ENCODE measurements at regions not wholly inside any gene's neighbourhood (a gene's known extent, or its start where the extent isn't known, plus 50 kb on each side); places are given as distances from the start of the nearest gene placed in this dataset.

DNA sequence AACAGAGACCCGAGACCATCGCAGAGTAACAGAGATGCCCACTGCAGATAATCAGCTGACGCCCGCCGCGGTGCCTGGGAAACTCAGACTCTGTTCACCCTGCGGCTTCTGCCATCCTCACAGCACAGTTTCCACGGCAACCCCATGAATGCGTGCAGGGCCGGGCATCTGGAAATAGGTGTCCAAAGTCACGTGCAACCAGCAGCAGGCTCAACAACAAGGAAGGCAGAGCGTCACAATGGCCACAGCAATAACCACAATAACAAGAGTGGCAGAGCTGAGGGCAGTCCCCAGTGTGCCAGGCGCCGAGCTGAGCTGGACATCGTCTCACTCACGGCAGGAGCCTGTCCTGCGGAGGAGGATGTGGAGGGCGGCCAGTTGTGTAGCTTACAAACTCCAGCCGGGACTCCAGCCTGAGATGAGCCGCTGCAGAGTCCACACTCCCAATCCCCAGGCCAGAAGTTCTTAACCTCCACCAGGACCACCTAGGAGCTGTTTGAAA is 102.0 kb downstream of the CRYAA start:
- TF ChIP-seq EP300 (IDR thresholded peaks at IDR 0.05), result no peak
- no peak for TF ChIP-seq POLR2A (IDR thresholded peaks at IDR 0.05)
- no peak for TF ChIP-seq CTCF (IDR thresholded peaks at IDR 0.05)
- no peak overlapping the region for H3K4me3 ChIP-seq
- WGBS, 2 donors, result 66 to 72% methylated on average over 15 to 16 of the region's 20 CpGs
- peaks cover 0 to 10% of the 10 kb centered on the region in 2 donors for H3K27me3 ChIP-seq
- no peak for DNase-seq (ENCODE audit: low spot score in 2 of 2)
- H3K36me3 ChIP-seq, result no peaks in the 10 kb centered on the region
- H3K9me3 ChIP-seq, result no peaks in the 10 kb centered on the region
- H3K4me1 ChIP-seq, result peaks cover 0 to 36% (median 0%) of the 10 kb centered on the region in 4 donors
- H3K27ac ChIP-seq, result peak overlapping the region in 1 of 4 donors; percentile 9

DNA sequence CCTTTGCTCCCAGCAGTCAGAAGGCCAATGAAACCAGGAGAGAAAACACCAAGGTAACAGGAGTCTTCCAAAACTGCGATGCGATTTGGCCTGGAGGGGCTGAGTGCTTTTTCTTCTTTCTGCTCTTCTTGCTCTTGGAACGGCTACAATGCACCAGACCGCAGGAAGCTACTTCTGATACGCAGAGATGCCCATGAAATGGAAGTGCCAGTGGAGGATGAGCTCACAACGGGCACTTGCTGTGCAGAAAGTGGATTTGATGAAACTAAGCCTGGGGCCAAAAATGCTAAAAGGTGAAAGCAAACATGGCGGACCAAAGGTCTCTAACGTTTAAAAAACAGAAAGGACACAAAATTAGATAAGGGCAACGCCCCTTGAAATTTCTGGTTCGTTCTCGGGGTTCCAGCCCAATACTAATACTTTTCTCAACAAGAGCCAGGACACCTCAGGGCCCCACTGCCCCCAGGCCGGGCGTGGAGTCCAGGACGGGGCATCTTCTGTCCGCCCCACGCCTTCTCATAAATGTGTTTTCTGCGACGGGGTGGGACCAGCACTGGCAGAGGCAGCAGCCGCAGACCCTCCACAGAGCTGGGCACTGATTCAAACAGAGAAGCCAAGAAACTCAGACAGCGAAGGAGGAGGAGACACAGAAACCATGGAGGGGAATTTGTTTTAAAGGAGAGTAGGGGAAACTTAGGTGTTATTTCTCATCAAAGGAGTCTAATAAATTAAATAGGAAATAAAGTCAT is 101.3 kb downstream of the CRYAA start:
- no peak for DNase-seq (ENCODE audit: low spot score in 2 of 2)
- no peak overlapping the region for H3K4me3 ChIP-seq
- peaks cover 0 to 10% of the 10 kb centered on the region in 2 donors for H3K27me3 ChIP-seq
- no peaks in the 10 kb centered on the region for H3K36me3 ChIP-seq
- H3K4me1 ChIP-seq, result peaks cover 0 to 36% (median 0%) of the 10 kb centered on the region in 4 donors
- 65 to 75% methylated on average over 20 of the region's 20 CpGs for WGBS, 2 donors
- H3K27ac ChIP-seq, result peak overlapping the region in 1 of 4 donors; percentile 25
- TF ChIP-seq EP300 (IDR thresholded peaks at IDR 0.05) (no peak), CTCF (IDR thresholded peaks at IDR 0.05) (no peak), POLR2A (IDR thresholded peaks at IDR 0.05) (no peak)
- H3K9me3 ChIP-seq, result no peaks in the 10 kb centered on the region

DNA sequence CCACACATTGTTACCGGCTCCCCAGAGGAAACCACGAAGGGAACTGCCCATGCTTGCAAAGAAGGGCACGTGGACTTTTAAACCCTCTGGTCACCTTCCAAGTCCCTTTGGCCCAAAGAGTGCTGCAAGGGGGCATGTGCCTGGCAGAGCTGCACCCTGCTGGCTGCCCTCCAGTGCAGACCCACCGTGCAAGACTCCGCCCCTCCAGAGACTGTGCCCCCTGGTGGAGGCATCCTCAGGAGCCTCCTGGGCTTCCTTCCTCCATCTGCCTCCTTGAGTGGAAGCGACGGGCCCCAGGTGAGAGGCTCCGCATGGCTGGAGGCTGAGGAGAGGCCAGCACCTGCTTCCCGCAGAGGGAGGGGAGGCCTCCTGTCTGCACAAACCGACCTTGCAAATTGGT is 100.6 kb downstream of the CRYAA start:
- no peaks in the 10 kb centered on the region for H3K9me3 ChIP-seq
- no peak overlapping the region for H3K4me3 ChIP-seq
- peaks cover 0 to 29% (median 0%) of the 10 kb centered on the region in 4 donors for H3K4me1 ChIP-seq
- H3K27ac ChIP-seq, result peak overlapping the region in 1 of 4 donors; percentile 25
- H3K36me3 ChIP-seq, result no peaks in the 10 kb centered on the region
- no peak for DNase-seq (ENCODE audit: low spot score in 2 of 2)
- H3K27me3 ChIP-seq, result peaks cover 0 to 3% of the 10 kb centered on the region in 2 donors
- WGBS, 2 donors, result 65 to 67% methylated on average over 3 to 10 of the region's 10 CpGs
- TF ChIP-seq POLR2A (IDR thresholded peaks at IDR 0.05) (no peak), CTCF (IDR thresholded peaks at IDR 0.05) (no peak), EP300 (IDR thresholded peaks at IDR 0.05) (no peak)

GRCh38 chr21:43268804-43269186 is 100.0 kb downstream of the CRYAA start:
- H3K27ac ChIP-seq, result no peak overlapping the region
- no peaks in the 10 kb centered on the region for H3K36me3 ChIP-seq
- H3K4me1 ChIP-seq, result peaks cover 0 to 25% (median 0%) of the 10 kb centered on the region in 4 donors
- peaks cover 0 to 2% (median 0%) of the 10 kb centered on the region in 4 donors for H3K9me3 ChIP-seq
- no peak for TF ChIP-seq EP300 (IDR thresholded peaks at IDR 0.05)
- TF ChIP-seq CTCF (IDR thresholded peaks at IDR 0.05), result no peak
- no peak for TF ChIP-seq POLR2A (IDR thresholded peaks at IDR 0.05)
- H3K27me3 ChIP-seq, result no peaks in the 10 kb centered on the region
- no peak for DNase-seq (ENCODE audit: low spot score in 2 of 2)
- H3K4me3 ChIP-seq, result no peak overlapping the region
- WGBS, 2 donors, result 73 to 81% methylated on average over 7 to 12 of the region's 12 CpGs

DNA sequence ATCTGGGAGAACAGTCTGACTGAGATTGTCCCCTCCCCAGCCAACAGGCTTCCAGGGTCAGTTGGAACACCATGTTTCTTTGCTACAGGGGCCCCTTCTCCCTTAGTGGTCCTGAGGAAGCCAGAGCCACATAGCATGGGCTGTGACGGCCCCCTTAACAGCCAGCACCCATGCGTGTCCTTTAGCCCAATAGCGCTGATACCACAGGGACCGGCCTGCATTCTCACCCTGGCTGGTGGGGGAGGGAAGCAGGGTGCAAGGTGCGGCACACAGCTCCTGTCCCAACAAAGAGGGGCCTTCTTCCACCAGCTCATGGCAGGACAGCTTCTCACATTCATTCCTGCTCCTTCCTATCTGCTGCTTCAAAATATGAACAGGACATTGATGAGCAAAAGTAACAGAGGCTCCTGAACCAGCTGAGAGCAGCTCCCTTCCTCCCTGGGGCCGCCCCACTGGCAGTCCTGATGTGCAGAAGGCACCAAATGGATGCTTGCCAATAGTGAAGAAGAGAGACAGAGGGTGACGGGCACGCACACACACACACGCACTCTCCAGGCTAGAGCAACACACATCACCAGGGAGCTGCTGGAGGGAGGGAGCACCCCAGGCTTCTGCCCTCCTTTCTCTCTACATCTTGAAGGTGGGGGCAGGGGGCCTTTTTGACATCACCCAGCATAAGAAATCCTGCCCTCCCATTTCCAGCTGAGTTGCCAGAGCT is 99.4 kb downstream of the CRYAA start:
- Histone ChIP-seq H3K4me1 (peaks cover 0 to 25% (median 0%) of the 10 kb centered on the region in 4 donors), H3K9me3 (peaks cover 0 to 2% (median 0%) of the 10 kb centered on the region in 4 donors), H3K4me3 (no peak overlapping the region), H3K36me3 (no peaks in the 10 kb centered on the region), H3K27me3 (no peaks in the 10 kb centered on the region), H3K27ac (peak overlapping the region in 1 of 4 donors; percentile 65)
- DNase-seq (ENCODE audit: low spot score in 2 of 2), result no peak
- no peak for TF ChIP-seq POLR2A (IDR thresholded peaks at IDR 0.05)
- TF ChIP-seq EP300 (IDR thresholded peaks at IDR 0.05), result no peak
- no peak for TF ChIP-seq CTCF (IDR thresholded peaks at IDR 0.05)
- WGBS, 2 donors, result 92 to 93% methylated on average over 8 to 9 of the region's 9 CpGs
